LNCaP clone FGC (cell line): ENCODE measurements at regions not wholly inside any gene's neighbourhood (a gene's known extent, or its start where the extent isn't known, plus 50 kb on each side); places are given as distances from the start of the nearest gene placed in this dataset.

Experiments
- DNase-seq: peaks from one replicate; pipeline ENCODE4 v3.0.0-alpha.2; 2011; ENCODE audit warnings: low read depth
- H3K4me3 ChIP-seq: 2 replicates; pipeline ENCODE4 v1.5.1; 2011; ENCODE audit warnings: mild to moderate bottlenecking, low read depth, low read length, control low read depth
- CTCF ChIP-seq: IDR thresholded peaks from 2 replicates; pipeline ENCODE4 v1.5.1; 2012; ENCODE audit warnings: mild to moderate bottlenecking; ENCODE audit not compliant: control insufficient read depth, insufficient read depth; ENCODE audit errors: extremely low read depth

DNA sequence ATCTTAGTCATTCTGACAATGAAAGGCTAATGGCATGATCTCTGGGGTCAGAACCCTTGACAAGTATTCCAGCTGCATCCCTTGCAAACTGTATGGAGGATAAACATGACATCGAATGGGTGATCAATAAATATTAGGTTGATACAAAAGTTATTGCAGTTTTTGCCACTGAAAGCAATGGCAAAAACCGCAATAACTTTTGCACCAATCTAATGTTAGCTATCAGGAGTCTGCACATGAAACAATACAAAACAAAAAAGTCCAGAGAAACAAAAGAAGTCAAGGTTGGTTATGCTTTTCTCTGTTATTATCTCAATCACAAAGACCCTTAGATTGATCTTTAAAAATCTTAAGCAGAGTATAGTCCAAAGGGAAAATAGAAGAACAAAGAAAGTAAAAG, 292.7 kb downstream of the DUSP10 start:
- no peak overlapping the region for H3K4me3 ChIP-seq
- TF ChIP-seq CTCF, result no peak
- DNase-seq, result no peak

DNA sequence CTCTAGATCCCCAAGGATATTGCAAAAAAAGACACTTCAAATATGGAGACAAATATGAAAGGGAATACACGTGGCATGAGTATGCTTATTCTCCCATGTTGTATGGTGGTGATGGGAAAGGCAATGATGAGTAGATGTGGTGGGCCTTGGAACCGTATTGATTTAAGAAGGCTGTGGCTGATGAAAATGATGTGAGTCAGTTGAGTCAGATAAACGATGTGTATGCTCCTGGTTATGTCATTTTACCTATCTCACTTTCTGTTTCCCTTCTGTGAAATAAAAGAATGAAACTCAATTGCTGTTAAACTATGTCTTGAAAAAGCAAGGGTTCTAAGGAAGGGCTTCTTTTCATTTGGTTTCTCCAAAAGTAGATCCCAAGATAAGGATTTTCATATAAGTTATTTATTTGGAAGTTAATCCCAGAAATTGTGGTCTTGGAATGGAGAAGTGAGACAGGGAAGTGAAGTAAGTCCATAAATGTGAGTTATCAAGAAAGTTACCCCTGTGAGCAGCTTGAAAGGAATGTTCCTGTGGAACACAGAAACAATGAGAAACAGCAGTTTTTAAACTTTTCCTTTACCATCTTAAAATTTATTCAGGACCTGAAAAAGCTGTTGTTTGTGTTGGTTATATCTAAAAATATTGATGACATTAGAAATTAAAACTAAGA, 292.0 kb downstream of the DUSP10 start:
- no peak overlapping the region for H3K4me3 ChIP-seq
- no peak for TF ChIP-seq CTCF
- DNase-seq, result no peak

- no peak for DNase-seq
- no peak for TF ChIP-seq CTCF
- H3K4me3 ChIP-seq, result no peak overlapping the region
Measured at GRCh38 chr1:221451741-221452140, 290.1 kb downstream of the DUSP10 start.

- no peak overlapping the region for H3K4me3 ChIP-seq
- no peak for TF ChIP-seq CTCF
- no peak for DNase-seq
Measured at GRCh38 chr1:221454096-221454495, 287.8 kb downstream of the DUSP10 start.

- DNase-seq, result no peak
- TF ChIP-seq CTCF, result no peak
- H3K4me3 ChIP-seq, result no peak overlapping the region
Measured at GRCh38 chr1:221456918-221457317, 285.0 kb downstream of the DUSP10 start.

- no peak for DNase-seq
- H3K4me3 ChIP-seq, result no peak overlapping the region
- TF ChIP-seq CTCF, result no peak
Measured at GRCh38 chr1:221457685-221458446, 284.0 kb downstream of the DUSP10 start.
